Erythroblast (primary cell): ENCODE measurements at regions not wholly inside any gene's neighbourhood (a gene's known extent, or its start where the extent isn't known, plus 50 kb on each side); places are given as distances from the start of the nearest gene placed in this dataset.
"Not testable (repeated sequence)": the region's sequence is repeated elsewhere in the genome, so short reads cannot be mapped to it uniquely, and the experiment has no call there.

Experiments used
- DNase-seq, 2 experiments: peaks; one replicate each; lab custom pipeline; 2025; lab: John Stamatoyannopoulos, UW
- GATA1 ChIP-seq: IDR thresholded peaks from 2 replicates; pipeline ENCODE4 v1.6.1; 2011; ENCODE audit warnings: low read depth, mild to moderate bottlenecking, control low read depth, low read length, moderate library complexity
- POLR2A ChIP-seq: IDR thresholded peaks from 2 replicates; pipeline ENCODE4 v1.6.1; 2011; ENCODE audit warnings: mild to moderate bottlenecking, low read length

DNA sequence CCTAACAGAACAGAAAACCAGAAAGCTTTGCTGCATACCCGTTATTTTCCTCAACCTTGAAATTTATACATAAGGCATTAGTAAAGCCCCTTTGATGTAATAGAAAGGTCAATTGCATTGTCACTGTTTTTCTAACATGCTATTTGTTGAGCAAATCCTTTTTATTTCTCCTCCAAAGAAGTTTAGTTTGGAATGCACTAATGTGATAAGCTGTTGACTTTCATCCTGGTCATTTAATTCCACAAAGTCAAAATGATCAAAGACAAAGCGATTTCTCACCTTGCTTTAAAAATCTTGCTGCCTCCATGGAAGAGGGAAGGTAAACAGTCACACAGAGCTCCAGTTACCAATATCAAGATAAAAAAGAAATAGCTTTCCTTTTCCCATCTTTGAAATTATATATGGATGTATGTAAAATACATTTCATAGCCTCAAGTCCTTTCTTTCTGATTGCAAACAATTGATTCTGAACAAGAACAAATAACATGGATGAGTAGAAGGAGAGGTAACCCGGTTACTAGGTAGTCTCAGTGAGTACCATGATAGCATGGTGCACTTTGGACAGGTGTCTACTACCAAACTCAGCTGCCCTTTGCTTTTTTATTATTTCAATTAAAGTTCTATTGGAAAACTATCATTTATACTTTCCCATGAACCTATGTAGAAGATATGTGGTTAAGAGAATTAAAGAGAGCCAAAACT, 452.7 kb downstream of the STK39 start:
- TF ChIP-seq POLR2A (no peak), GATA1 (no peak)
- DNase-seq, result no peak

DNA sequence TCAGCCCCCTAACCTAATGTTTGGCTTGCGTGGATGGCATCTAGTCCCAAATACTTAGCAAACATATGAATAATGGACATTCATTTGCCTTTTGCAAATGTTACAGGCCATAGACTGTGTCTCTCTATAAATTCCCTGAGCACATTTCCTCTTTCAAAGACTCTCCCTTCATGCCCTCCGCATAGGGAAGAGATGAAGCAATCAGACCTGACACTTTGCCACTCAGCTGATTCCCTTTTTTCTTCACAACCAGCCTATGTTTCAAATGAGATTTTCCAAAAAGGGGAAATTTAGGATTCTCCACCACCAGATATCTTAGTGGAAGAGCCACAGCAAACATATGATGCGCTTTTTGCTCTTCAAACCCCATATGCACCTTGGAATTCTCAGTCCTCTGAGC, 453.7 kb downstream of the STK39 start:
- no peak for TF ChIP-seq POLR2A
- TF ChIP-seq GATA1, result no peak
- no peak for DNase-seq

DNA sequence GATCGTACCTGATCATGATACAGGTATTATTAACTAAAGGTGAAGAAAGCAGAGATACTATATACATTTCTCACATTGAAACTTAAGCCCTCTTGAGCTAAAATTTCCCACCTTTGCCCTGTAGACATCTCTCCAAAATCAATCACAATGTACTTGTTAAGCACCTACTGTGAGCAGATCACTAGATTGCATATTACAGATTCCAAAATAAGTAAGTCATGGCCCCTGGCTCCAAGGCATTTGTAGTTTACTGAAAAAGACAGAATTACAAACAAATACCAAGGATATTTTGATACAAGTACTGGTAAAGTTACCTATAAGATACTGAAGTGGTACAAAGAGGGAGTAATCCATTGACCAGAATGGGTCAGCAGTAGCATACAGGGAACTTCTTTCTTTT, 455.3 kb downstream of the STK39 start:
- TF ChIP-seq GATA1, result no peak
- no peak for TF ChIP-seq POLR2A
- no peak for DNase-seq

DNA sequence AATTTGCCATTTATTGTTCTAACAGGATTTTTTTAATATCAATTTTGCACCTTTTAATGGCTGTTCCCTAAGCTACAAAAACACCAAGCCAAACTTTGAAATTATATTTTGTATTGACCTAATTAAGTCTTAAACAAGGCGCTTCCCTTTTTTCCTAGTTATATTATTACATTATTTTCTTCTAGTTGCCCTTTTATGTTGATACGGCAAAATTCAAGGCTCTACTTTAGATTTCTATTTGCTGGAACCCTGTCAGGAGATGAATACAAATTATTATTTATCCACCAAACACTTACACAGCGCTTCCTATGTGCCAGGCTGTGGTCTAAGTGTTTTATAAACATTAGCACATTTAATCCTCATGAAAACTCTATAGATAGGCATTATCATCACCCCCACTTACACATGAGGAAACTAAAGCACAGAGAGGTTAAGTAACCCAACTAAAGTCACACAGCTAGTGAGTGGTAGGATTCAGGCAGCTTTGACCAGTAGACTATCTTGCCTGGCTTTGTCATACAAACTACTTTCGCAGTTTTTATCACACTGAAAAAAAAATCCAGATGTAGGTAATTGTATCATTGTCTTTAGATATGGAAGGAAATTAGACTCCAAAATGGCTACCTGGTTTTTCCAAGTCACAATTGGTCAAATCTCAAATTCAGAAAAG, 456.5 kb downstream of the STK39 start:
- TF ChIP-seq GATA1, result no peak
- TF ChIP-seq POLR2A, result no peak
- DNase-seq, result no peak

DNA sequence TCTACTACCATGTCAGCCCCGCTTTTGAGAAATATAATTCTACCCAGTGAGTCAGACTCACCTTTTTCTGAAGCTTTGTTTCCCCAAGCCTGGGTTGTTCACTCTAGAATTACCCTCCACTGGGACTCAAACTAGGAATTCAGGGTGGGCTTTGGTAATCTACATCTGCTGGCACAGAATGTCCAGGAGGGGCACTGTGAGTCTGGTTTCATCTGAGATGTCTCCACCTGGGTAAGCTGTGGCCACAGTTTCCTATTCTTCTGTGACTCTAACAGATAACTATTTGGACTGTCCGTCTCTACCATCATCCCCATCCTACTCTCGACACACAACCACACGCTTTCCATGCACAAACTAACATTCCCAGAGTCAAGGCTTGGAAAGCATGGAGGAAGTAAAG, 457.2 kb downstream of the STK39 start:
- DNase-seq, result no peak
- TF ChIP-seq GATA1 (no peak), POLR2A (no peak)

DNA sequence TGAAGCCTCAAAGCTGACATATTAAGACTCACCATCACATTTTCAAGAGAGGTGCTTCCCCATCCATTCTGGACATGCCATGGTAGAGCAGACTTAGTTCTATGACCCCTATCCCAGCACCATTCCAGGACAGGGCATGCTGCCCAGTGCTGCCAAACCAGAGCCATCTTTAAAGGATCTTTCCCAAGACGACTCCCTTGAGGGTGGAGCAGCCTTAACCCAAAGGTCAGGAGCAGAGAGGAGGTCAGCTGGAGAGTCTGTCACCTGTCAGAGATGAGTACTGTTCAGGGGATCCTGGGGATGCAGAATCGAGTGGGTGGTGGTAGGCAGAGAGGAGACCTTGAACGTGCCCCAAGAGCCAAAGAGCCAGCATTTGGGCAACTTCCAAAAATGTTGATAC, 459.8 kb downstream of the STK39 start:
- DNase-seq, result no peak

DNA sequence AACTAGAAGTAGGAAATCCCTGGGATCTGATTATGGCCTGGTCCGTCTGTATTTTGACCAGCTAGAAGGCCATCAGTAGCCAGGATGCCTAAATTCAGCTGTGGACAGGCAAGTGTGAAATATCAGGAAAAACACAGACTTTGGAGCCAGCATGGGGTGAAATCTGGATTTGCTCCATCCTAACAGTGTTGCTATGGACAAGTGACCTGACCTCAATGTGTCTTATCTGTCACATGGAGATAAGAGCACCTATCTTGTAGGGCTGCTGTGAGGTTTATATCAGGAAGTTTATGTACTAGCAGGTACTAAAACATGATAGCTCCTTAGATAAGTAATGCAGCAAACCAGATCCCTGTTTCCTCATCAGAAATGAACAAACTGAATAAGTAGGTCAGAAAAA, 460.4 kb downstream of the STK39 start:
- TF ChIP-seq GATA1 (no peak), POLR2A (no peak)
- DNase-seq, result no peak

More for the DNA sequence above, 459.8 kb downstream of the STK39 start:
- TF ChIP-seq GATA1 (no peak), POLR2A (no peak)

DNA sequence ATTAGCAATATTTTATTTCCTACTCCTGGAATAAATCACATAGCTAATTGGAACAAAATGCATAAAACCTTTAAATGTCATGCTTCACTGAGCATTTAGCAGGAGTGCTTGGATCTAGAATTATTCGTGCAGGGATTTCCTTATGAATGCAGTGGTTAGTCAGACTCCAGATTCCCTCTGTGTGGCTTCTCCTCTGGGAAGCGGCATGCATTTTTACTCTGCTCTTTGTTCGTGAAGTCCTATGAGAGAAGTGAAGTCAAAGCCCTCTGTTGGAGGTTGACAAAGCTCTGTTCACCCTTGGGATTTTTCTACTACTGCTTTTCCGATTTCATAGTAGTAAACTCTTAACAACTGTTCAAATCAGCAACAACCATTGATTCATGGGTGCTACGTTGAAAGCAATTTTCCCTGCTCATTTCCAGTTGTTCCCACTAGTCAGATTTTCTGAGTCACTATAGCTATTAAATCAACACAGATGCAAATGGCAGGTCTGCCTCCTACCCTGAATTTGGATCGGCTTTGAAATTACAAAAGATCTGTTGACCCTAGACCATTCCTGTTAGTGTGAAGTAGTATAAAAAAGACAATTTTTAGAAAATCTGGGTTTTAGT, 461.7 kb downstream of the STK39 start:
- TF ChIP-seq GATA1 (no peak), POLR2A (no peak)
- no peak for DNase-seq

DNA sequence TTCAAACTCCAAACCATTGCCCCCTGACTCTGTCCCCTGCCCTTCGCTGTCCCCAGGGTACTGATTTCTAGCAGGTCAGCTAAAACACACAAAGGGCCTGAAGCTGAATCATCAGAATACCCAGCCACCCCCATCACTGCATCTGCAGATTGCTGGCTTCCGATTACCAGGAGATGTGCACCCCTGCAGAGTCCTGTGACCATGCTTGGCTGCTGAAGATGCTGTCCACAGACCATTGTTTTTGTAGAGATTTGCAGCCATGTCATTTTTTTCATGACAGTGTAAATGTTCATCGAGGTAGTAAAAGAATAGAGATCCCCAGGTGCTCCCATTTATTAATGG, 463.3 kb downstream of the STK39 start:
- no peak for TF ChIP-seq GATA1
- no peak for TF ChIP-seq POLR2A

DNA sequence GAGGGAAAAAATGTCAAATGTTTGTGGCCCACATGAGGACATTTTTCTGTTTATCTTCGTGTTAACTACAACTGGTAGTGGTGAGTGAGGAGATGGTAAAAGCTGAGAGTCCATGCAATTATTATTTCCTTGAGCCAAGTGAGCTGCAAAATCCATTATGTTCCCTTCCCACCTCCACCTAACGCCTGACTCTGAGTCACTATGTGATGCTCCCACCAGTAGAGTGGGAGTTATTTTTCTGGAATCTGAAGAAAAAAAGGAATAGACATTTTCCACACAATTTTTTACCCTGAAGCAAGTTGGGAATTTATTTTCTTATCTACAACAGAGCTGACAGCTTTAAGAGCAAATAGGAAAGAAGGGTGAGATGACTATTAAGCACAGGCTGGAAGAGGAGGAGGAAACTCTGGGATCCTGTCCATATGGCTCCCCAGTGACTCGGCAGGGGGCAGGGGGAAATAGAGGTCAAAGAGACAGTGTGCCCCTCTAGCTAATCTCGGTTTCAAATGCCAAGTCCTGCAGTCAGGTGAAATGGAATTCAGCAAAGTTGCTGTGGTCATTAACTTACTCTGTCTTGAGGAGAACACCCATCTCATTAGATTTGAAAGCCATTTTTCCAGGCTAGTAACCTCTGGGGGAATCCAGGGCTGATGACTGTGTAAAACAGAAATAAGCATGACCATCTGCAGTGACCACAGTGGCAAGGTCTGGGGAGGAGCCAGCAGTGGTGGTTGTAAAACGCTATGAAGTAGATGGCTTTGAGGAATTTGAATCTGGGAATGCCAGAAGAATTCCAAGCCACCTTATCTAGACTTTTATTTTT, 463.9 kb downstream of the STK39 start:
- no peak for TF ChIP-seq GATA1
- TF ChIP-seq POLR2A, result no peak
- no peak for DNase-seq

More for the DNA sequence above, 463.3 kb downstream of the STK39 start:
- DNase-seq, result no peak

DNA sequence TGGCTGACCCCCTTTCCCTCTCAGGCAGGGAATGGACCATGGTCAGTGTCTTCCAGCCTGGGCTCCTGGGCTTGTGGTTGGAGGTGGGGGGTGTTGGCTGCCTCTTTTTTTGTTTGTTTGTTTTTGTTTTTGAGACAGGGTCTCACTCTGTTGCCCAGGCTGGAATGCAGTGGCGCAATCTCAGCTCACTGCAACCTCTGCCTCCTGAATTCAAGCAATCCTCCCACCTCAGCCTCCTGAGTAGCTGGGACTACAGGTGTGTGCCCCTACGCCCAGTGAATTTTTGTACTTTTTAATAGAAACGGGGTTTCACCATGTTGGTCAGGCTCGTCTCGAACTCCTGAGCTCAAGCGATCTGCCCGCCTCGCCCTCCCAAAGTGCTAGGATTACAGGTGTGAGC, 465.8 kb downstream of the STK39 start:
- DNase-seq, result not testable (repeated sequence)

DNA sequence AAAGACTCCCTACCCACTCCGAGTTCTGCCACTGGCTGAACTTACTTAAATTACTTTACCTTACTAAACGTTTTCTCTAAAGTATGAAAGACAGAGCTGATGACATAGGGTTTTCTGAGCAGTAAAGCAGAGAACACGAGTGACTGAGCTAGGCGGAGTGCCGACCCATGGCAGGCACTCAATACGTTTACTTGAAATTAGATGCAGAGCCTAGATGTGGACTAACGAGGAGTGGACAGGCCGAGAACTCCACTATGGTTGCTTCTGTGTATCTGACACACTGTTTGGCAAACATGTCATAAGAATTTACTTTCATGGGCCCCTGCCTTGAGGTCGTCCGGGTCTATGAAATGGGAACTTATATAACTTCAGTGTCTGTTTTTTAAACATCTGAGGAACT, 471.0 kb downstream of the STK39 start:
- DNase-seq, result no peak
- no peak for TF ChIP-seq GATA1
- TF ChIP-seq POLR2A, result no peak

DNA sequence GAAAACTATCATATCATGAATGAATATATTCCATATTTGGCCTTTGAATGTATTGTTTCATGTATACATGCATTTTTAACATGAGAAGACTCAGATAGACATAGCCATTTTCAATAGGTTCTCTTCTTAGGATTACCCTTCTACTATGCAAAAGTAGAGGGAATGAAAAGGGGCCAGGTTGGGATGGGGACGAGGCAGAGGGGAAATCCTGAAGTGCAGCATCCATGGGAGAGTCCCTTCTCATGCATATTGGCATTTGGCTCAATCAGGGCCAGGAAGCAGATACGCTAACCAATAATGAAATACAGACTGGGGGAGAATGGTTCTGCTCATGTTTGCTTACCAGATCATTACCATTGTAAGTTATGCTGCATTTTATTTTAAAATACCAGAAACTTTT, 475.8 kb downstream of the STK39 start:
- TF ChIP-seq GATA1 (no peak), POLR2A (no peak)
- DNase-seq, result no peak

DNA sequence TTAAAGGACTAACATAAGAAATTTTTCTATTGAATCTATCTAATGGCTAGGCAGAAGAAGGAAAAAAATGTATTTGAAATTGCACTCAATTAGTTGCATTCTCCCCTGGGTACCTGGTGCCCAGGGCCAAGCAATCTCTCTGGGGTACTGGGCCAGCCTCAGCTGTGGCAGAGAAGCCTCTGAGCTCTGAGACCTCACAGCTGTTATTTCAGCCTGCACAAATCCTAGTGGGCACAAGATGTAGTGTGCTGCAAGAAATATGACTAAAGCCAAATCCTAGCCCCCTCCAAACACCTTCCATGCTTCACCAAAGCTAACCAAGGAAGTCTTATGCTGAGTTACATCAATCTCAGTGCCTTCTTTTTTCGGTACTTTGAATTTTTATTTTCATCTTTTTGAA, 478.4 kb downstream of the STK39 start:
- TF ChIP-seq GATA1 (no peak), POLR2A (no peak)
- DNase-seq, result no peak
